Parathyroid adenoma (tissue), 2 donors: ENCODE measurements at regions not wholly inside any gene's neighbourhood (a gene's known extent, or its start where the extent isn't known, plus 50 kb on each side); places are given as distances from the start of the nearest gene placed in this dataset.

Experiments used
- H2AFZ ChIP-seq: fragments of 300-600 bp; sonication (generic); one replicate; pipeline ENCODE4 v1.7.0; 2017; ENCODE audit warnings: antibody characterized with exemption, mild to moderate bottlenecking
- H3K27ac ChIP-seq: fragments of 300-600 bp; sonication (generic); one replicate; pipeline ENCODE4 v1.7.0; 2017
- H3K27me3 ChIP-seq: fragments of 300-600 bp; sonication (generic); one replicate; pipeline ENCODE4 v1.7.0; 2017; ENCODE audit warnings: low read length; ENCODE audit not compliant: control insufficient read depth, insufficient read depth
- H3K36me3 ChIP-seq: fragments of 300-600 bp; sonication (generic); one replicate; pipeline ENCODE4 v1.7.0; 2017; ENCODE audit warnings: low read length; ENCODE audit not compliant: control insufficient read depth, insufficient read depth
- H3K4me1 ChIP-seq: fragments of 300-600 bp; sonication (generic); one replicate; pipeline ENCODE4 v1.7.0; 2017; ENCODE audit warnings: control low read depth
- H3K4me2 ChIP-seq: fragments of 300-600 bp; sonication (generic); one replicate; pipeline ENCODE4 v1.7.0; 2017; ENCODE audit warnings: low read length
- H3K4me3 ChIP-seq: fragments of 300-600 bp; sonication (generic); one replicate; pipeline ENCODE4 v1.7.0; 2017; ENCODE audit warnings: low read depth, low read length
- H3K79me2 ChIP-seq: fragments of 300-600 bp; sonication (generic); one replicate; pipeline ENCODE4 v1.7.0; 2017; ENCODE audit warnings: control low read depth
- H3K9ac ChIP-seq: fragments of 300-600 bp; sonication (generic); one replicate; pipeline ENCODE4 v1.7.0; 2017; ENCODE audit warnings: mild to moderate bottlenecking
- H3K9me3 ChIP-seq: fragments of 300-600 bp; sonication (generic); one replicate; pipeline ENCODE4 v1.7.0; 2017; ENCODE audit warnings: low read length; ENCODE audit not compliant: control insufficient read depth
- TF ChIP-seq, protein P1 (sequence below): fragments of 300-600 bp; sonication (generic); IDR thresholded peaks from one replicate; pipeline ENCODE4 v1.7.0; 2017; ENCODE audit warnings: antibody characterized with exemption, mild to moderate bottlenecking
- donor health status: primary hyperparathyroidism.

DNA sequence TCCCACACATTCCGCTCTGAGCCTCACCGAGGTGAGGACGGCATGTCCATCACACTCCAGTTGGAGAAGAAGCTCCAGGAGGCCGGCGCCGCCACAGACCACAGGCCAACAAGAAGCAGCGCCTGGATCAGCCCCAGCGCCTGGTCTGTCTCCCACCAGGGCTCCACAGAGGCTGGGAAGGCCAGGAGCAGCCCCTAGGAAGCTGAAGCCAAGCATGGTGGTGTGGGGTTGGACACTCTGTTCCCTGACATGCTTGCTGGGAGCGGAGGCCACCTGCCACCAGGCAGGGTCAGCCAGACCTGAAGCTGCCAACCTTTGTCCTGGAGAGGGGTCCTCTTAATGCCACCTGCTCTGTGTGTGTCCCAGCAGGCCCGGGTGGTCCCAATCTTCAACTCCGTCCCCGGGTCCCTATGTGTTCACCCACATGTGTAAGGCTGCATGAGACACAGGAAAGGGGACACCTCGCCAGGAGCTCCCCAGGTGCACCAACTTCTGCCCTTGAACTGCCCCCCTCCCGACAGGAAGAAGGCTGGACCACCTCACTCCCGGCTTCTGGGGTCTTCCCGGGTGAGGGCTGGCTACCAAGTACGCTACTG, 140.1 kb upstream of the PPP1R26 start:
- TF ChIP-seq, protein P1, sequence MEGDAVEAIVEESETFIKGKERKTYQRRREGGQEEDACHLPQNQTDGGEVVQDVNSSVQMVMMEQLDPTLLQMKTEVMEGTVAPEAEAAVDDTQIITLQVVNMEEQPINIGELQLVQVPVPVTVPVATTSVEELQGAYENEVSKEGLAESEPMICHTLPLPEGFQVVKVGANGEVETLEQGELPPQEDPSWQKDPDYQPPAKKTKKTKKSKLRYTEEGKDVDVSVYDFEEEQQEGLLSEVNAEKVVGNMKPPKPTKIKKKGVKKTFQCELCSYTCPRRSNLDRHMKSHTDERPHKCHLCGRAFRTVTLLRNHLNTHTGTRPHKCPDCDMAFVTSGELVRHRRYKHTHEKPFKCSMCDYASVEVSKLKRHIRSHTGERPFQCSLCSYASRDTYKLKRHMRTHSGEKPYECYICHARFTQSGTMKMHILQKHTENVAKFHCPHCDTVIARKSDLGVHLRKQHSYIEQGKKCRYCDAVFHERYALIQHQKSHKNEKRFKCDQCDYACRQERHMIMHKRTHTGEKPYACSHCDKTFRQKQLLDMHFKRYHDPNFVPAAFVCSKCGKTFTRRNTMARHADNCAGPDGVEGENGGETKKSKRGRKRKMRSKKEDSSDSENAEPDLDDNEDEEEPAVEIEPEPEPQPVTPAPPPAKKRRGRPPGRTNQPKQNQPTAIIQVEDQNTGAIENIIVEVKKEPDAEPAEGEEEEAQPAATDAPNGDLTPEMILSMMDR = no peak
- no peaks in the 10 kb centered on the region for H3K79me2 ChIP-seq
- H3K36me3 ChIP-seq = no peaks in the 10 kb centered on the region
- no peaks in the 10 kb centered on the region for H3K4me1 ChIP-seq
- no peak overlapping the region for H3K27ac ChIP-seq
- no peak overlapping the region for H3K4me3 ChIP-seq
- no peak overlapping the region for H3K9ac ChIP-seq
- no peak overlapping the region for H3K4me2 ChIP-seq
- no peaks in the 10 kb centered on the region for H3K9me3 ChIP-seq
- H3K27me3 ChIP-seq = no peaks in the 10 kb centered on the region
- no peak overlapping the region for H2AFZ ChIP-seq

DNA sequence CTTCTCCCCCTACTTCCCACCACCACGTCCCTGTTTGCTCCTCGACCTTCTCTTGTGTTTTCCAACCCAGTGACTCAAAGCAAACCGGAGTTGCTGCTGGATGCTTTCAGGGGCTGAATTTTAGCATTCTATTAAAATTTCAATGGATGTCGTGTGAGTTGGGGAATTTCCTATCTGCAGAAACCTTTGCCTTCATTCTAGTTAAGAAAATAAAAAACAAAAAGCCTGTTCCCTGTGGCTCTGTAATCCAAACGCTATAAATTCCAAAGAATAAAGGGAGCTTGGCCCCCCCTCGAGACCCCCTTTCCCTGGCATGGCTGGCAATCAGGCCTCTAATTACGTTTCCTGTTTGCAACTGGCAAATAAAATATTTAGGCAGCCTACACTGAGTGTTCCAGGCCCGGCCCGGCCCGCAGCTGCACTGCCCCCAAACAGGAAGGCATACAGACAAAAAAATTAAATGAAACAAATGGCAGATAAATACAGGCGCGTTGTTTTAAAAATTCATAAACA, 139.4 kb upstream of the PPP1R26 start:
- H3K9ac ChIP-seq = no peak overlapping the region
- no peak overlapping the region for H3K27ac ChIP-seq
- H3K79me2 ChIP-seq = no peaks in the 10 kb centered on the region
- no peak overlapping the region for H3K4me3 ChIP-seq
- TF ChIP-seq, protein P1 = no peak
- no peaks in the 10 kb centered on the region for H3K9me3 ChIP-seq
- no peak overlapping the region for H3K4me2 ChIP-seq
- no peaks in the 10 kb centered on the region for H3K36me3 ChIP-seq
- H3K4me1 ChIP-seq = no peaks in the 10 kb centered on the region
- H2AFZ ChIP-seq = no peak overlapping the region
- H3K27me3 ChIP-seq = no peaks in the 10 kb centered on the region

DNA sequence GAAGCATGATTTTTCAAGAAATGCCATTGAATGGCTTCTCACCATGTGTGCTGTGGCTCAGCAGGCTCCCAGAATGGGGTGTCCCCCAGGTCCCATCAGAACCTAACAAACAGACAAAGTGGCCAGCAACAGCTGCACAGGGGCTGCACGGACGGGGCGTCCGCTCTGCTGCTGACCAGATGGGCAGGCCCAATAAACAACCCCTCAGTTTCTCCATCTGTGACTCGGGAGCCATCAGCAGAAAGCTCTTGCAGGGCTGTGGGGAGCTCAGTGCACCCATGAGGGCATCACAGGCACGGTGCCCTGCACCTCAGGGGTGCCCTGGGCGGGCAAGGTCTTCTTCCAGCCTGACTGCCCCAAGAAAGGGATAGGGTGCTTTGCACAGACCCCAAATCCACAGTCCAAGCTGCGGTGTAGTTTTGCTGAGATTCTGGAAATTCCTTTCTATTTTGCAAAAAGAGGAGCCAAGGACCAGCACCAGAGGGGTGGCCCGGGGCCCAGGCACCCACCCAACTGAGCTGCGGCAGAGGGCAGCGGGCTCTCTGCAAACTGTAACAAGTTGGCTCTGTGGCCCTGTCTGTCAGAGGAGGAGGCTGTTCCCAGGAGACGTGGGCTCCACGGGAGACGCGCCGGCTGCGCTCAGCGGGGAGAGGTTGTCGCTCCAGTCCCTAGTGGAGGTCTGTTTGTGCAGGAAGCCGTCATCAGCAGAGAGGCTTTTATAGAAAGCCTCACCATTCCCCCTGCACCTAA, 138.7 kb upstream of the PPP1R26 start:
- H3K27ac ChIP-seq = no peak overlapping the region
- H3K4me3 ChIP-seq = no peak overlapping the region
- H2AFZ ChIP-seq = no peak overlapping the region
- no peak overlapping the region for H3K4me2 ChIP-seq
- no peaks in the 10 kb centered on the region for H3K36me3 ChIP-seq
- H3K27me3 ChIP-seq = no peaks in the 10 kb centered on the region
- no peak overlapping the region for H3K9ac ChIP-seq
- H3K79me2 ChIP-seq = no peaks in the 10 kb centered on the region
- H3K4me1 ChIP-seq = no peaks in the 10 kb centered on the region
- TF ChIP-seq, protein P1 = no peak
- H3K9me3 ChIP-seq = no peaks in the 10 kb centered on the region

DNA sequence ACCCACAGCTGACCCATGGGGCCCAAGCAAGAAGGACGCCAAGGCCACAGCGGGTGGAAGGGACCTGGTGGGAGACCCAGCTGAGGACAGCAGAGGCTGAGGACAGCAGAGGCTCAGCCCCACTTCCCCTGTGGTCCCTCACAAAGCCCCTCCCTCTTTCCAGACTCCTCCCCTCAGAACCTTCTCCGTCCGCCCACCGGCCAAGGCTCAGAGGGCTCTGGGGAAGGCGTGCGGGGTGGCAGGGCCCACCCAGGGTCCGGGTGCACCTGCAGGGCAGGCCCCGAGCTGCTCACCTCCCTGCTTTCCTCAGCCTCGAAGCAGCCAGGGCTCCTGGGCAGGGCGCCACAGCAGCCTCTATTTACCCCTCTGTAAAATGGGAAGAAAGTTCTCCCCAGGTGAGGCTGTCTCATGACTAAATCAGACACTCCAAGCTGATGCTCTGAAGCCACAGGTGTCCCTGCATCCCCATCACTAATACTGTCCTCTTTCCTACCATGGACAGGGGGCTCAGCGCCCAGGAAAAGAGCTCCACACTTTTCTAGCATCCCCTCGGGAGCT, 137.9 kb upstream of the PPP1R26 start:
- TF ChIP-seq, protein P1 = no peak
- Histone ChIP-seq H3K79me2 (no peaks in the 10 kb centered on the region), H3K27me3 (no peaks in the 10 kb centered on the region), H3K36me3 (no peaks in the 10 kb centered on the region), H3K9ac (no peak overlapping the region), H3K4me3 (no peak overlapping the region), H3K4me2 (no peak overlapping the region), H2AFZ (no peak overlapping the region), H3K9me3 (no peaks in the 10 kb centered on the region), H3K4me1 (no peaks in the 10 kb centered on the region), H3K27ac (no peak overlapping the region)
